Kidney tubule cell (primary cell): ENCODE measurements at regions not wholly inside any gene's neighbourhood (a gene's known extent, or its start where the extent isn't known, plus 50 kb on each side); places are given as distances from the start of the nearest gene placed in this dataset.
A peak's percentile ranks its signal among the peaks of the same experiment; 100 is the strongest.

ENCODE experiments used
- DNase-seq: peaks from one replicate; pipeline ENCODE4 v3.0.0-alpha.2; 2018; ENCODE audit warnings: low spot score

GRCh38 chr7:32428546-32428945, 61.6 kb downstream of the LSM5 start:
- DNase-seq: no peak

- DNase-seq: peak; percentile 81
These were observed 62.4 kb downstream of the LSM5 start for GRCh38 chr7:32427769-32428291.

- DNase-seq: no peak
These were observed 73.3 kb downstream of the LSM5 start for GRCh38 chr7:32416846-32417245.

- no peak for DNase-seq
These were observed 74.2 kb downstream of the LSM5 start for GRCh38 chr7:32415936-32416335.

GRCh38 chr7:32415519-32415918, 74.7 kb downstream of the LSM5 start:
- no peak for DNase-seq

GRCh38 chr7:32412471-32412870, 77.7 kb downstream of the LSM5 start:
- no peak for DNase-seq

- no peak for DNase-seq
These were observed 79.6 kb downstream of the LSM5 start for GRCh38 chr7:32410545-32410944.

GRCh38 chr7:32406386-32406785, 83.8 kb downstream of the LSM5 start:
- DNase-seq: no peak

- DNase-seq: no peak
These were observed 86.5 kb downstream of the LSM5 start for GRCh38 chr7:32403463-32404229.

GRCh38 chr7:32400676-32401075, 89.5 kb downstream of the LSM5 start:
- no peak for DNase-seq

- no peak for DNase-seq
These were observed 90.9 kb downstream of the LSM5 start for GRCh38 chr7:32399311-32399710.

GRCh38 chr7:32395168-32395567, 95.0 kb downstream of the LSM5 start:
- no peak for DNase-seq

GRCh38 chr7:32393861-32394260, 96.3 kb downstream of the LSM5 start:
- DNase-seq: no peak

- no peak for DNase-seq
These were observed 100.0 kb downstream of the LSM5 start for GRCh38 chr7:32390210-32390609.

GRCh38 chr7:32385316-32385956, 104.7 kb downstream of the LSM5 start:
- DNase-seq: no peak

GRCh38 chr7:32381024-32381601, 109.1 kb downstream of the LSM5 start:
- no peak for DNase-seq

- DNase-seq: no peak
These were observed 110.6 kb downstream of the LSM5 start for GRCh38 chr7:32379510-32380112.

- peak; percentile 6 for DNase-seq
These were observed 111.2 kb downstream of the LSM5 start for GRCh38 chr7:32378988-32379387.

GRCh38 chr7:32364581-32364980, 125.6 kb downstream of the LSM5 start:
- no peak for DNase-seq

- DNase-seq: no peak
These were observed 130.1 kb downstream of the LSM5 start for GRCh38 chr7:32360127-32360526.

- peak; percentile 14 for DNase-seq
These were observed 132.5 kb downstream of the LSM5 start for GRCh38 chr7:32357535-32358277.

- peak; percentile 7 for DNase-seq
These were observed 142.8 kb downstream of the LSM5 start for GRCh38 chr7:32347244-32347828.
